HG03521 (cell line): ENCODE measurements at regions not wholly inside any gene's neighbourhood (a gene's known extent, or its start where the extent isn't known, plus 50 kb on each side); places are given as distances from the start of the nearest gene placed in this dataset.
"Not testable (repeated sequence)": the region's sequence is repeated elsewhere in the genome, so short reads cannot be mapped to it uniquely, and the experiment has no call there.

Experiments used
- ATAC-seq: cut with Tn5 transposase; IDR thresholded peaks from one replicate; pipeline ENCODE4 v1.9.1; 2021; ENCODE audit warnings: mild to moderate bottlenecking, moderate library complexity; ENCODE audit not compliant: unreplicated experiment

DNA sequence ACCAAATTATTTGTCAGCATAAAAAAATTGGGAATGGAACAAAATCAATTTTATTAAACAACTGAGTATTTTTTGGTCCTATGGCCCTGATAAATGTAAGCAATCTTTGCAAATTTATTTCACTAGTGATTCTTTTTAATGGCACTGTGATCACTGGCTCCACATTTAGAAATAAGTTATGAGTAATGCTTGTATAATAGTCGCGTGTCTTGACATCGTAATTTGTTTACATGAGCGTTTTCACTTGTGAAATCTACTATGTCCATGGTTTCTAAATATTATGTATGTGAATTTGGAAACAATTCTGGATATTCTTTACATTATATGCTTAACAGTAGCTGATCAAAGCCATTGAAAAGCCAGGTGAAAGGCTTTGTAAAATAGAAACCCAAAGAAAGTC, 817.5 kb downstream of the EFNA5 start:
- no peak for ATAC-seq

DNA sequence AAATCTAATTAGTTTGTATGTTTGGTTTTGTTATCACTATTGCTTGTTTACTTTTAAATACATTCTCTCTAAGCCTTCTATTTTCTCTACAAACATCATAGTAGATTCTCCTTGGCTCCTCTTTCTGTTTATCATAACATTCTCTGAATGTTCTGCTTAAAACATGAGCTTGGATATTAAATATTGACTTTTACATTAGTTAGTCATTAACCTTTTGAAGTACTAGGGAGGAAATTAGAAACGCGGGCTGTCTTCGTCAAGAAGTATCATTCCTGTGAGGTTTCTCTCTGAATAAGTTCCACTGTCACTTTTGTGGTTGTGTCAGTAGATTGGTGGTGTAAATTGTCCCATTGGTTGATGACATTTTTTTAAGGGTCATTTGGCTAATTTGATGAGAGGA, 821.5 kb downstream of the EFNA5 start:
- no peak for ATAC-seq

DNA sequence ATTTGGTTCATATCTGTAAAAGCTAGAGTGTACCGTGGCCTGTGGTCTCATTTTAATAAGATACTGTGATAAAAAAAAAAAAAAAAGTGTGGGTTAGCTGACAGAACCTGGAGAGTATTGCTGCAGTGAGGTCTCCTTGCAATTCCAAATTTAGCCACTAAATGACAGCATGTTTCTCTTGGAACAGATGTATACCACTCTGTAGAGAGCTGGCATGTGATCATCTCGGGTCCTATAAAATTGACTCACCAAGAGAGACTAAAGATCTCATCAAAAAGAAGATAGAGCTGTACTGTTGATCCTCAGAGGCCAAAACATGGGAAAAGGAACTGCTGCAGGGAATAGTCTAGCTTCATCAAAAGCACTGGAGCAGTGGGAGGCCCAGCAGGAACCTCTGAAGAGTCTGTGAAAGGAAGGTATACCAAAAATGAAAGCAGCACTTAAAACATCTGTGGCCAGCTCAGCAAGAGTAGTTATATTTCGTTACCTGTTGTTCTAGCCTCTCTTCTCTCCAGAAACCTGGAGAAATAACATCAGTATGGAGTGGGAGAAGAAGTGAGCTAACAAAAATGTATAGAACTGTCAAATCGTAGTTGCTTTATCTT, 826.8 kb downstream of the EFNA5 start:
- no peak for ATAC-seq

DNA sequence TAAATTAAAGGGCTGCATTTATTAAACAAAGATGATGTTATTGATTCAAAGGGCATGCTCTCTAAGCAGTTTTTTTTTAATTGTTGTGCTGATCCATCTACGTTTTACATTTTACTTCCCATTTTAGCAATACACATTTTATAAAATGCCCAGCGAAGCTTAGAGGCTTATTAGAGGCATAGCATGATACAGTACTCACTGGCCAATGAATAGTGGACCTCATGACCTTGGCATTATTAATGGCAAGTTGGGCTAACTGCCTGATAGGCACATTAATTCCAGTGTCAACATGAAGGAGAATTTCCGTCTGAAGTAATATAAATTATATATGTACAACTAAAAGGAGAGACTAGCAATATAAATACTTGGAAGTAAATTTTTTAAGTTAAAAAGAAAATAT, 837.2 kb downstream of the EFNA5 start:
- ATAC-seq, result no peak

- no peak for ATAC-seq
These were observed 843.7 kb downstream of the EFNA5 start for GRCh38 chr5:106827061-106827460.

GRCh38 chr5:106825374-106825773, 845.4 kb downstream of the EFNA5 start:
- ATAC-seq, result no peak

- no peak for ATAC-seq
These were observed 847.9 kb downstream of the EFNA5 start for GRCh38 chr5:106822851-106823250.

GRCh38 chr5:106818552-106818951, 852.2 kb downstream of the EFNA5 start:
- no peak for ATAC-seq

GRCh38 chr5:106814961-106815360, 855.8 kb downstream of the EFNA5 start:
- no peak for ATAC-seq

DNA sequence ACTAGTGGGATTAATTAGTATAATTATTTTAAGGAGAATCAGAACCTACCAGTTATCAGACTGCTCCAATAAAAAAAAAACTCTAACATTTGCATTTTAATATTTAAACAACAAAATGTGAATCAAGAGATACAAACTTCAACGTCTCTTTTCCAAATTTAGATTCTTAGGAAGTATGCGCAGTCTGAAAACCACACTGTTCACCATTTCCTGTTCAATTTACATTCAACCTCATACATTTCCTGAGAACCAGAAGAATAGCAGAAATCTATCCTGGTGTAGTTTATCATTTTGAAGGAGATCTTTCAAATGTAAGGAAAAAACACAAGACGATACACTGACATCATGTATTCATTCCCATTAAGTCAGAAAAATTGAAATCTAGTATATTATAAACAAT, 869.2 kb downstream of the EFNA5 start:
- ATAC-seq, result no peak

- ATAC-seq, result no peak
These were observed 872.7 kb downstream of the EFNA5 start for GRCh38 chr5:106797996-106798395.

- no peak for ATAC-seq
These were observed 874.7 kb downstream of the EFNA5 start for GRCh38 chr5:106796081-106796480.

DNA sequence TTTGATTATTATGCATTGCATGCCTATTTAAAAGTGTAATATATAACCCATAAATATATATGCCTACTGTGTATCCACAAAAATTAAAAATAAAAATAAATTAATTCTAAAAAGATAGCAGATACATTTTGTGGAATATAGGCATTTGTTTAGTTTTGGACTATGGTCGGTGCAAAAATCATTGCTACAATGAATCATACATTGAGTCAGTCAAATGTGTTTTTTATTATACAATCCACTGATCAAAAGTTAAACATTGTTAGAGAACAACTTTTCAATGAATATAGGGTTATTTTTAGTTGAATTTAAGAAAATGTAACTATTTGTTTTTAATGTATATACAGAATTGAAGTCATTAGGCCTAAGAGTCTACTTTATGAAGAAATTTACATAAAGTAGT, 885.9 kb downstream of the EFNA5 start:
- ATAC-seq, result no peak

- ATAC-seq, result no peak
These were observed 890.4 kb downstream of the EFNA5 start for GRCh38 chr5:106780355-106780754.

GRCh38 chr5:106776515-106776914, 894.2 kb downstream of the EFNA5 start:
- not testable (repeated sequence) for ATAC-seq

GRCh38 chr5:106768392-106768791, 902.3 kb downstream of the EFNA5 start:
- no peak for ATAC-seq

GRCh38 chr5:106766916-106767315, 903.8 kb downstream of the EFNA5 start:
- ATAC-seq, result no peak

DNA sequence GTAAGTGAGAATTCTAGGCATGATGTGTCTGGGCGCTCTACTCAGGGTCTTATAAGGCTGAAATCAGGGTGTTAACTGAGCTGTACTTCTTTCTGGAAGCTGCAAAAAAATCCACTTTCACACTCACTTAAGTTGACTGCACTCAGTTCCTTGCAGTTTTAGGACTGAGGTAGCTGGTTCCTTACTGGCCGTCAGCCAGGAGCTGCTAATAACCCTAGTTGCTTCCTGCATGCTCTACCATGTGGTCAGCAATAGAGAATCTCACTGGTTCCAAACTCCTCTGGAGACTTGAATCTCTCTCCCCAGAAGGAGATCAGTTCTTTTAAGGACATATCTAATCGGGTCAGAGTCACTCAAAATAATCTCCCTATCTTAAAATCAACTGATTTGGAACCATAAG, 911.2 kb downstream of the EFNA5 start:
- no peak for ATAC-seq

- no peak for ATAC-seq
These were observed 911.6 kb downstream of the EFNA5 start for GRCh38 chr5:106759152-106759551.

- no peak for ATAC-seq
These were observed 913.1 kb downstream of the EFNA5 start for GRCh38 chr5:106757672-106758071.

- ATAC-seq, result no peak
These were observed 914.9 kb downstream of the EFNA5 start for GRCh38 chr5:106755789-106756188.

DNA sequence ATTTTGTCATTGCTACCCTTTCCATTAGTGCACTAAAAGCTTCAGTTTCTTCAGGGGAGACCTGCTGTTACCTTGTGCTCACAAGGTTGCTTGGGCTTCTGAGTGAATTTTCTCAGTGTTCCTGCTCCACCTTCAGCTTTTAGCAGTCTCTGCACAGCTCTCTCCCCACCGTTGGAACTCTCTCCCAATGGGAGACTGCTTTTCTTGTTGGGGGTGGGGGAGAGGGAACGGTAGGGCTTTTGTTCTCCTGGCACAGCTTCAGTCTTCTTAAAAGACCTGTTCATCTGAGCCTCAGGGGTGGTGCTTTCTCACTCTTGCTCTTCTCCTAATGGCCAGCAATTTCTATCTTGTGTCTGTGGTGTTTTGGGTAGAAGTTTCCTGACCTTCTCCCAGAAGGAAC, 915.7 kb downstream of the EFNA5 start:
- no peak for ATAC-seq

GRCh38 chr5:106749826-106750225, 920.9 kb downstream of the EFNA5 start:
- ATAC-seq, result no peak
